Body of pancreas (tissue), 4 donors: ENCODE measurements at regions not wholly inside any gene's neighbourhood (a gene's known extent, or its start where the extent isn't known, plus 50 kb on each side); places are given as distances from the start of the nearest gene placed in this dataset.

ENCODE experiments used
- ATAC-seq: fragments of 150-250 bp; one replicate; pipeline ENCODE4 v1.9.1; 2016
- DNase-seq, 4 donors: peaks; one replicate each; pipeline ENCODE4 v3.0.0-alpha.2; 2019
- H3K27ac ChIP-seq, 4 donors: fragments of 200-600 bp; sonication (generic); 1 replicate in 3 of 4; 2 replicates in 1 of 4; pipeline versions ENCODE4 v1.5.1 to v1.6.1; 2016 to 2019; ENCODE audit warnings: mild to moderate bottlenecking in 1 of 4, mixed read lengths in 1 of 4, moderate library complexity in 1 of 4
- H3K27me3 ChIP-seq, 2 donors: fragments of 200-600 bp; sonication (generic); one replicate each; pipeline ENCODE4 v1.6.0; 2016; ENCODE audit warnings: mild to moderate bottlenecking in 1 of 2
- H3K36me3 ChIP-seq, 2 donors: fragments of 200-600 bp; sonication (generic); replicated peaks in 1 of 2; 2 replicates each; pipeline ENCODE4 v1.5.1; 2016; ENCODE audit warnings: low read depth in 2 of 2; ENCODE audit not compliant: insufficient read depth in 1 of 2
- H3K4me1 ChIP-seq: fragments of 200-600 bp; sonication (generic); one replicate; pipeline ENCODE4 v1.6.0; 2016
- H3K4me3 ChIP-seq, 2 donors: fragments of 200-600 bp; sonication (generic); 1 replicate in 1 of 2; 2 replicates in 1 of 2; pipeline ENCODE4 v1.5.1; 2016 to 2019
- H3K9me3 ChIP-seq, 3 donors: fragments of 200-600 bp; sonication (generic); 1 replicate in 2 of 3; 2 replicates in 1 of 3; pipeline ENCODE4 v1.5.1; 2016
- POLR2A ChIP-seq, 3 donors: fragments of 450-650 bp; IDR thresholded peaks; one replicate each; pipeline ENCODE4 v1.6.1; 2016; ENCODE audit warnings: antibody characterized with exemption in 3 of 3, mild to moderate bottlenecking in 2 of 3
- WGBS, 2 donors: methylation state at CpG; one replicate each; pipeline ENCODE4 v1.1.5; 2017; 5-methylcytosine and 5-hydroxymethylcytosine counted together
- intact Hi-C: fragments of 100-400 bp; cut with DNase I; formaldehyde crosslinking; loops from one replicate; pipeline ENCODE4 v1.15.1; 2023
- TF ChIP-seq, protein P1 (sequence below), 7 experiments: fragments of 450-650 bp in 4 of 7; fragments of 200-600 bp in 3 of 7; sonication (generic) in 3 of 7; IDR thresholded peaks; one replicate each; pipeline ENCODE4 v1.5.1; 2016 to 2019; ENCODE audit warnings: antibody characterized with exemption in 7 of 7

GRCh38 chr6:47149066-47149465 is 106.9 kb upstream of the ADGRF1 start:
- Histone ChIP-seq H3K27me3 (no peaks in the 10 kb centered on the region), H3K9me3 (no peaks in the 10 kb centered on the region), H3K27ac (no peak overlapping the region), H3K4me3 (no peak overlapping the region), H3K4me1 (peaks cover 31% of the 10 kb centered on the region), H3K36me3 (no peaks in the 10 kb centered on the region)
- DNase-seq, result no peak
- intact Hi-C loops, result no loop called here
- TF ChIP-seq, protein P1, sequence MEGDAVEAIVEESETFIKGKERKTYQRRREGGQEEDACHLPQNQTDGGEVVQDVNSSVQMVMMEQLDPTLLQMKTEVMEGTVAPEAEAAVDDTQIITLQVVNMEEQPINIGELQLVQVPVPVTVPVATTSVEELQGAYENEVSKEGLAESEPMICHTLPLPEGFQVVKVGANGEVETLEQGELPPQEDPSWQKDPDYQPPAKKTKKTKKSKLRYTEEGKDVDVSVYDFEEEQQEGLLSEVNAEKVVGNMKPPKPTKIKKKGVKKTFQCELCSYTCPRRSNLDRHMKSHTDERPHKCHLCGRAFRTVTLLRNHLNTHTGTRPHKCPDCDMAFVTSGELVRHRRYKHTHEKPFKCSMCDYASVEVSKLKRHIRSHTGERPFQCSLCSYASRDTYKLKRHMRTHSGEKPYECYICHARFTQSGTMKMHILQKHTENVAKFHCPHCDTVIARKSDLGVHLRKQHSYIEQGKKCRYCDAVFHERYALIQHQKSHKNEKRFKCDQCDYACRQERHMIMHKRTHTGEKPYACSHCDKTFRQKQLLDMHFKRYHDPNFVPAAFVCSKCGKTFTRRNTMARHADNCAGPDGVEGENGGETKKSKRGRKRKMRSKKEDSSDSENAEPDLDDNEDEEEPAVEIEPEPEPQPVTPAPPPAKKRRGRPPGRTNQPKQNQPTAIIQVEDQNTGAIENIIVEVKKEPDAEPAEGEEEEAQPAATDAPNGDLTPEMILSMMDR (IDR thresholded peaks at IDR 0.05), result no peak
- no peak for TF ChIP-seq POLR2A (IDR thresholded peaks at IDR 0.05)
- 32 to 38% methylated on average over 2 of the region's 2 CpGs for WGBS, 2 donors
- ATAC-seq, result no peak

DNA sequence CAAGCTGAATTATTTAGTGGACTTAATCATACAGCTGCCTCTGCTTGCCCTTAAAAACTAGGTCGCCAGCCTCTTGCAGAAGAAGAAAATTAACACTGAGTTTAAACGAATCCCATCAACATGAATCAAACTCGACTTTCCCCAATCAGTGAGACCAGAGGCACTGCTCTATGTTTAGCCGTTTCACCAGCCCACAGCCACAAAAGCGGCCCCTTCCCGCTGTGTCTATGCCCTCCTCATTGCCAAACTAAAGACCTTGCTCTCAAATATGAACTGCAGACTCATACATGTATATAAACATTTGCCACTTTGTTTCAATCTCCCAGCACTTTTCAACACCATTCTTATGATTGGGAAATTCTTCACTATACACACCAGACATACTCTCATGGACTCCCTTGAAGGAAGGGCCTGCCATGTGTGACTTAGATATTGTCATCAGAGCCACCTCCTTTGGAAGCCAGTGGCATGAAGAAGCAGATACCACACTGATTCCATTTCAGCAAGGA is 105.8 kb upstream of the ADGRF1 start:
- no peak overlapping the region for H3K4me3 ChIP-seq
- no peak for TF ChIP-seq POLR2A (IDR thresholded peaks at IDR 0.05)
- TF ChIP-seq, protein P1 (IDR thresholded peaks at IDR 0.05), result no peak
- no peaks in the 10 kb centered on the region for H3K36me3 ChIP-seq
- no peaks in the 10 kb centered on the region for H3K9me3 ChIP-seq
- ATAC-seq (peak; percentile 22), DNase-seq (no peak)
- intact Hi-C loops, result no loop called here
- no peaks in the 10 kb centered on the region for H3K27me3 ChIP-seq
- WGBS, 2 donors, result 66% methylated on average over 6 of the region's 6 CpGs
- H3K27ac ChIP-seq, result peak overlapping the region; percentile 39 to 47 (median 44)
- H3K4me1 ChIP-seq, result peaks cover 29% of the 10 kb centered on the region

GRCh38 chr6:47147175-47147727 is 105.1 kb upstream of the ADGRF1 start:
- H3K27me3 ChIP-seq, result no peaks in the 10 kb centered on the region
- TF ChIP-seq POLR2A (IDR thresholded peaks at IDR 0.05), result no peak
- TF ChIP-seq, protein P1 (IDR thresholded peaks at IDR 0.05), result no peak
- no peak for DNase-seq
- WGBS, 2 donors, result 13 to 18% methylated on average over 5 of the region's 5 CpGs
- no peak overlapping the region for H3K4me3 ChIP-seq
- peak; percentile 62 for ATAC-seq
- no peaks in the 10 kb centered on the region for H3K9me3 ChIP-seq
- peaks cover 23% of the 10 kb centered on the region for H3K4me1 ChIP-seq
- intact Hi-C loops, result no loop called here
- no peaks in the 10 kb centered on the region for H3K36me3 ChIP-seq
- peak overlapping the region in 3 of 4 donors; percentile 47 to 55 (median 47) for H3K27ac ChIP-seq

GRCh38 chr6:47146431-47147174 is 104.5 kb upstream of the ADGRF1 start:
- peak overlapping the region in 3 of 4 donors; percentile 47 to 55 (median 47) for H3K27ac ChIP-seq
- H3K36me3 ChIP-seq, result no peaks in the 10 kb centered on the region
- intact Hi-C loops, result no loop called here
- no peak for ATAC-seq
- TF ChIP-seq POLR2A (IDR thresholded peaks at IDR 0.05), result no peak
- TF ChIP-seq, protein P1 (IDR thresholded peaks at IDR 0.05), result no peak
- H3K4me3 ChIP-seq, result no peak overlapping the region
- no peaks in the 10 kb centered on the region for H3K27me3 ChIP-seq
- WGBS, 2 donors, result 61 to 73% methylated on average over 2 of the region's 2 CpGs
- no peak for DNase-seq
- H3K9me3 ChIP-seq, result no peaks in the 10 kb centered on the region
- H3K4me1 ChIP-seq, result peaks cover 23% of the 10 kb centered on the region
